Astrocyte (in vitro differentiated cells and primary cell): ENCODE measurements at regions not wholly inside any gene's neighbourhood (a gene's known extent, or its start where the extent isn't known, plus 50 kb on each side); places are given as distances from the start of the nearest gene placed in this dataset.

Experiments used
- EZH2 ChIP-seq: IDR thresholded peaks from 2 replicates; pipeline ENCODE4 v1.6.1; 2012; ENCODE audit warnings: mild to moderate bottlenecking, low read length, inconsistent platforms; ENCODE audit not compliant: insufficient read depth
- TF ChIP-seq, protein P1 (sequence below): IDR thresholded peaks from 2 replicates; pipeline ENCODE4 v1.5.1; 2011; ENCODE audit warnings: low read depth, mild to moderate bottlenecking, inconsistent platforms, low read length, moderate library complexity; ENCODE audit not compliant: insufficient read depth

GRCh38 chr3:159928071-159928491, 60.6 kb upstream of the IL12A start:
- TF ChIP-seq, protein P1, sequence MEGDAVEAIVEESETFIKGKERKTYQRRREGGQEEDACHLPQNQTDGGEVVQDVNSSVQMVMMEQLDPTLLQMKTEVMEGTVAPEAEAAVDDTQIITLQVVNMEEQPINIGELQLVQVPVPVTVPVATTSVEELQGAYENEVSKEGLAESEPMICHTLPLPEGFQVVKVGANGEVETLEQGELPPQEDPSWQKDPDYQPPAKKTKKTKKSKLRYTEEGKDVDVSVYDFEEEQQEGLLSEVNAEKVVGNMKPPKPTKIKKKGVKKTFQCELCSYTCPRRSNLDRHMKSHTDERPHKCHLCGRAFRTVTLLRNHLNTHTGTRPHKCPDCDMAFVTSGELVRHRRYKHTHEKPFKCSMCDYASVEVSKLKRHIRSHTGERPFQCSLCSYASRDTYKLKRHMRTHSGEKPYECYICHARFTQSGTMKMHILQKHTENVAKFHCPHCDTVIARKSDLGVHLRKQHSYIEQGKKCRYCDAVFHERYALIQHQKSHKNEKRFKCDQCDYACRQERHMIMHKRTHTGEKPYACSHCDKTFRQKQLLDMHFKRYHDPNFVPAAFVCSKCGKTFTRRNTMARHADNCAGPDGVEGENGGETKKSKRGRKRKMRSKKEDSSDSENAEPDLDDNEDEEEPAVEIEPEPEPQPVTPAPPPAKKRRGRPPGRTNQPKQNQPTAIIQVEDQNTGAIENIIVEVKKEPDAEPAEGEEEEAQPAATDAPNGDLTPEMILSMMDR = no peak
- no peak for TF ChIP-seq EZH2
